GOT3 (cell line): ENCODE measurements at regions not wholly inside any gene's neighbourhood (a gene's known extent, or its start where the extent isn't known, plus 50 kb on each side); places are given as distances from the start of the nearest gene placed in this dataset.

Experiments
- DNase-seq: peaks from one replicate; lab custom pipeline; 2025; ENCODE audit warnings: mixed read lengths; lab: John Stamatoyannopoulos, UW

DNA sequence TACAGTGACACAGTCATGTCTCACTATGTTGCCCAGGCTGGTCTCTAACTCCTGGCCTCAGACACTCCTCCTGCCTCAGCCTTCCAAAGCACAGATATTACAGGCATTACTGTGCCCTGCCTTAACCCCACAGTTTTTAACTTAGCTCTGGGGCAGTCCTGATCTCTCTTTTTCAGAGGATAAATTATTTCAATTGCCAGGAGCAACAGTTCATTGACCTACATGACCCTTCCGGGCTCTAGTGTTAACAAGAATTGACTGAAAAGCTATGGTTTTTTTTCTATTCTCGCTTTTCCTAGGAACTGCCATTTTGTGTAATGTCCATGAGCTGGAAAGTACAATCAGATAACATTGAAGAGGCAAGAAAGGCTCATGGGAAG lies 92.8 kb downstream of the HNRNPLL start:
- no peak for DNase-seq

- no peak for DNase-seq
Observed at GRCh38 chr2:38509314-38509946, 93.3 kb downstream of the HNRNPLL start.

- peak; percentile 13 for DNase-seq
Observed at GRCh38 chr2:38508311-38509039, 94.3 kb downstream of the HNRNPLL start.

GRCh38 chr2:38507712-38508111 lies 95.0 kb downstream of the HNRNPLL start:
- DNase-seq = no peak

DNA sequence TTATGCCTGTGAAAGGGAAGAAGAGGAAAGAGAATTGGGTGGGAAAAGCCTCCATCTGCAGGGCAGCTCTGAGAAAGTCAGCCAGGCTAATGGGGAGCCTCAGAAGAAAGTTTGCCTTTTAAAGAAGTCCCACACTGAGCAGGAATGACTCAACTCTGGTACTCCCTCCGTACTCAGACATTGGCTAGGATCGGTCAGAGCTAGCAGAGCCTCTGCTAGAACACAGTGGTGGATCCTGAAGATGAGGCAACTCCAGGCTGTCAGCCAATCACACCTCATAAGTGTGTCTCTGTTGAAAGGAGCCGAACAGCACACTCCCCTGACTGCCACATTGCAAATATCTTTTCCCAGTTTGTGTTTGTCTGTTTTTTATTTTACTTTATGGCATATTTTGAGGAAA lies 96.9 kb downstream of the HNRNPLL start:
- DNase-seq = no peak

GRCh38 chr2:38504169-38504568 lies 98.6 kb downstream of the HNRNPLL start:
- no peak for DNase-seq

DNA sequence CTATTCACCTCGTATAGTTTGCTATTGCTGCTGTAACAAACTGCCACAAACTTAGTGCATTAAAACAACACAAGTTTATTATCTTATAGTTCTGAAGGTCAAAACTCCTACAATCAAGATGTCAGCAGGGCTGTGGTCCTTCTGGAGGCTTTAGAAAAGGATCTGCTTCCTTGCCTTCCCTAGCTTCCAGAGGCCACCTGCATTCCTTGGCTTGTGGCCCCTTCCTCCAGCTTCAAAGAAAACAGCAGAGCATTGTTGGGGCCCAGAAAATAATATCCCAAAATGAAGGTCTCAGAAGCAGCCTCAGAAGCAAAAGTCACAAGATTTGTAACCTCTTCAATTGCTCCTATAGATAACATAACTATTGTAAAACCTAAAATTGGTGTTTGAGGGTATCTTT lies 100.6 kb downstream of the HNRNPLL start:
- no peak for DNase-seq

GRCh38 chr2:38500283-38500634 lies 102.5 kb downstream of the HNRNPLL start:
- no peak for DNase-seq

GRCh38 chr2:38499548-38500282 lies 103.0 kb downstream of the HNRNPLL start:
- no peak for DNase-seq

GRCh38 chr2:38498045-38498481 lies 104.7 kb downstream of the HNRNPLL start:
- no peak for DNase-seq

DNA sequence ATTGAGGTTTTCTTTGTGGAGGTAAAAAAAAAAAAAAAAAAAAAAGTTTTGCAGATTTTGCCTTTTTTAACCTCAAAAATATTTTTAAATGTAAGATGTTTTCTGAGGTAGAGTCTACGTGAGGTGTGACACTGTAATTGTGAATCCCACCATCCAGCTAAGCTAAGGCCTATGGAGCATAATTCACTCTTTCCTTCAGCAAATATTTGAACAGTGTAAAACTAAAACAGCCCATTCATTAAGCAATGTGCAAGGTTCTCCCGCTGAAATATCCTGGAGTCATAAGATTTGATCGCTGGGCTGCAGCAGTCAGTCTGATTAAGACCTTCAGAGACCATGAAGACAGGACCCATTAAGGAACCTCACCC lies 105.1 kb downstream of the HNRNPLL start:
- DNase-seq = no peak

GRCh38 chr2:38496927-38497669 lies 105.6 kb downstream of the HNRNPLL start:
- DNase-seq = no peak

DNA sequence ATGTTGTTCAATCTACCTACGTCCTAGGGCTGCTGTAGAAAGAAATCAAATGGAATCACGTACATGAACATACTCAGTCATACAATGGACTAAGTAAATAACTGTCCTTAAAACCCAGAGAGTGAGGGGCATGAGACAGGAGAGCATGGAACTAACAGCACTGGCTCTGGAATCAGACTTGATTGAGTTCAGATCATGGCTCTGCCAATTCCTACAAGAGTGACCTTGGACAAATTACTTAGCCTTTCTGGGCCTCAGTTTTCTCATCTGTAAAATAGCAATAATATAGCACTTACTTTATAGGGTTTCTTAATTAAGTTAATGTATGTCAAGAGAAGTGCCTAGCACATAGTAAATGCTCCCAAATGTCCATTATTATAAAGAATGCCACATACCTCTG lies 106.8 kb downstream of the HNRNPLL start:
- DNase-seq = no peak

GRCh38 chr2:38494394-38494793 lies 108.3 kb downstream of the HNRNPLL start:
- no peak for DNase-seq

DNA sequence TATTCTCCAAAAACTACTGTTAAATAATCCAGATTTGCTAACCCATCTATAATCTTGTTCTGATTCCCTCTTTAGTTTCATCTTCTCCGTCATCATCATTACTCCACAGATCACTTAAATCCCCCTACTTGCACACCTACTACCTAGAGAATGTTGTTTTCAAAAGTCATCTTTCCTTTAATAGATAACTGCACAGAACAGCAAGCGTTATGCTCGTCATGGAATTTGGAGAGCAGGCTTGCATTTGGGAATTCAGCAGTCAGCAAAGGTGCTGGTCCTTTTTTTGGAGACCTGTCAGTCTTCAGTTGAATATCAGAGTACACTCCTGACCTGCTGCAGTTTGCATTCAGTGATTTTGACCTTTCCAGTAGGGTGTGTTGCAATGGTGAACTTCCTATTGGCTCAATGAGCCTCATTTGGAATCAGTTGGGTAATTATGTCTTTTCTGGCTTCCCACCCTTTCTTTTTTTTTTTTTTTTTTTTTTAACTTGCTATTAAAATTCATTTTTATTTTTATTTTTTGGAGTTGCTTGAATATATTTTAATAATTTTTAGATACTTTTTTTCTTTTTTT lies 110.6 kb downstream of the HNRNPLL start:
- DNase-seq = no peak

DNA sequence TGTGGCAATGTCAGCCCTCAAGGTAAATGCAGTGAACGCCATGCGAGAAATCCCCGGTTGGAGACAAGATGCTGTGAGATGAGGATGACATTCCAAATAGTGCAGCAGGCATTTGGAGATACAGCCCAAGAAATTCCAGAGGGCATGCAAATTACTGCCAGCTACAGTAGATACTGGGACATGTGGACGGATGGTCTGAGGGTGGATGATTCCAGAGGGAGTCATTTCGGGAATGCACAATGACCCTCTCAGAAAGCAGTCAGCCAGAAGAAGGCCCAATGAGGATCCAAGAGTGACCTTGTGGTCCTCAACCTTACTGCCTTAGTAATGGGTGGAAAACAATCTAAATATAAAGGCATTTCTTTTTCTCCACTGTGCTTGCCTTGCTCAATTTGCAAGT lies 111.3 kb downstream of the HNRNPLL start:
- no peak for DNase-seq

DNA sequence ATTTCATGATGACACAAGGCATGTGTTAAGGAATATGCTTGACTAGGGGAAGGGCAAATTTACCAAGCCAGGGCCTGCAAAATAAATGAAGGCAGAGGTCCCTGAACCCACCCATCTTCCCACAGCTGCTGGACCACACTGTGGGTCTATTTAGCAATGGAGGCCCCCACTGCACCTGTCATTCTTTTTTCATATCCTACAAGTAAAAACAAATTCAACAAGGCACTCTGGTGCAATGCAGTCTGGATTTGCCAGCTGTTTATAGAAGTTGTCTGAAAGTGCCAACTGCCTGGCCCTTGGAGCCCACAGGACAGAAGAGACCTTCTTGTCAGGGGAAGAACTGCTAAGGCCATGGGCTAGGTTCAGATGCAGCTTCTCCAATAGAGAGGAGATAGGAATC lies 112.8 kb upstream of the ATL2 start:
- DNase-seq = no peak

DNA sequence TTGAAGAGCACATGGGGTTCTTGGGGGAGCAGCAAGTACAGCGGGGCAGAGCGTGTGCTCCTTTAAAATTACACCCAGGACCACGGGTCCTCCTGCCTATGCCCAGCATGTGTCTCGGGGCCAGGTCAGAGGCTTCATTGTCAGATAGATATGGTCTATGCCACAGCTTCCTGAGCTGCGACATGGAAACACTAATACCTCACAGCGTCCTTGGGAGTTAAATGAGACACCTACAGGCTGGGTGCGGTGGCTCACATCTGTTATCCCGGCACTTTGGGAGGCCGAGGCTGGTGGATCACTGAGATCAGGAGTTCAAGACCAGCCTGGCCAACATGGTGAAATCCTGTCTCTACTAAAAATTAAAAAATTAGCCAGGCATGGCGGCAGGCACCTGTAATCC lies 110.8 kb upstream of the ATL2 start:
- DNase-seq = no peak

GRCh38 chr2:38486213-38487026 lies 109.3 kb upstream of the ATL2 start:
- no peak for DNase-seq

DNA sequence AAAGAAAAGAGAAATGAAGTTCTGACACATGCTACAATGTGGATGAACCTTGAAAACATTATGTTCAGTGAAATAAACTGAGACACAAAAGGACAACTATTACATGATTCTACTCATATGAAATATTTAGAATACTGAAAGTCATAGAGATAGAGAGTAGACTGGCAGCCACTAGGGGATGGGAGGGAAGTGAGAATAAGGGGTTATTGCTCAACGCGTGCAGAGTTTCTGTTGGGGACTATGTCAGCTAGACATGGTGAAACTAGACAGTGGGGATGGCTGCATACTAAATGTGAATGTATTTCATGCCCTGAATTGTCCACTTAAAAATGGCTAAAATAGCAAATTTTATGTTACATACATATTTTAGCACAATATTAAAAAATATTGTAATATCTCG lies 108.7 kb upstream of the ATL2 start:
- DNase-seq = no peak

DNA sequence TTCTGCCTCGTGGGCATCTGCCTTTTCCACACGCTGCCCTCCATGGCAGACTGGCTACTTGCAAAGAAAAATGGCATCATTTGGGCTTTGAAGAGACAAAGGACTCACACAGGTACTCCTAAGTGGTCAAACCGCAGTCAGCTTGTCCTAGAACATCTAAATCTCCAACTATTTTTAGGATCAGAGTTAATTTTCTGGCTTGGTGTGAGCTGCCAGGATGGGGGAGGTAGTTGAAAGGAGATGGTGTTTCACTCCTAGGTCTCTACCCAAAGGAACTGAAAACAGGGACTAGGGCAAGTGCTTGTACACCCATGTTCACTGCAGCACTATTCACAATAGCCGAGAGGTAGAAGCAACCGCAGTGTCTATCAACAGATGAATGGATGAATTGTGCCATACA lies 107.9 kb upstream of the ATL2 start:
- no peak for DNase-seq
